ENCODE measurements at regions not wholly inside any gene's neighbourhood (a gene's known extent, or its start where the extent isn't known, plus 50 kb on each side); places are given as distances from the start of the nearest gene placed in this dataset.

DNA sequence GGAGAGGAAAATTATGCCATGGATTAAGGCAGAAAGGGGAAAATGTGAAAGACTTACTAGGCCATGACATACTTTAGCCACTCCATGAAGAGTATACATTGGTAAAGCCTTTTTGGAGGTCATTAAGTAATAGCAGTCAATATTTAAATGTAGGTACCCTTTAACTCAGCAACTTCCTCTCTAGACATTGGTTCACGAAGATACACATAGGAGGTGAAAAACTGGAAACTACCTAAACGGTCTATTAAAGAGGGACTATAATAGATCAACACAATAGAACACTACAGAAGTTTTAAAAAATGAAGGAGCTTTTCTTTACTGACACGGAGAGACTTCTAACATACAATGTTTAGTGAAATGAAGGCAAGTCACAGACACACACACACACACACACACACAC lies 68.2 kb upstream of the BMAL1 start:
- TF ChIP-seq, protein P1, sequence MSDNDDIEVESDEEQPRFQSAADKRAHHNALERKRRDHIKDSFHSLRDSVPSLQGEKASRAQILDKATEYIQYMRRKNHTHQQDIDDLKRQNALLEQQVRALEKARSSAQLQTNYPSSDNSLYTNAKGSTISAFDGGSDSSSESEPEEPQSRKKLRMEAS (IDR thresholded peaks at IDR 0.05; ENCODE audit: low read depth): no peak
- TF ChIP-seq POLR2AphosphoS5 (IDR thresholded peaks at IDR 0.05; ENCODE audit: low read depth, low read length) (no peak), TAF1 (IDR thresholded peaks at IDR 0.05; ENCODE audit: borderline replicate concordance, low read depth, low read length) (no peak), SMC3 (IDR thresholded peaks at IDR 0.05; ENCODE audit: low read depth, low read length) (no peak), SIN3A (IDR thresholded peaks at IDR 0.05; ENCODE audit: borderline replicate concordance, low read depth, low read length) (no peak), GABPA (IDR thresholded peaks at IDR 0.05; ENCODE audit: low read depth) (no peak), CHD2 (IDR thresholded peaks at IDR 0.05; ENCODE audit: low read length, partially characterized antibody) (no peak), TCF12 (IDR thresholded peaks at IDR 0.05) (no peak)
- TF ChIP-seq, protein P2, sequence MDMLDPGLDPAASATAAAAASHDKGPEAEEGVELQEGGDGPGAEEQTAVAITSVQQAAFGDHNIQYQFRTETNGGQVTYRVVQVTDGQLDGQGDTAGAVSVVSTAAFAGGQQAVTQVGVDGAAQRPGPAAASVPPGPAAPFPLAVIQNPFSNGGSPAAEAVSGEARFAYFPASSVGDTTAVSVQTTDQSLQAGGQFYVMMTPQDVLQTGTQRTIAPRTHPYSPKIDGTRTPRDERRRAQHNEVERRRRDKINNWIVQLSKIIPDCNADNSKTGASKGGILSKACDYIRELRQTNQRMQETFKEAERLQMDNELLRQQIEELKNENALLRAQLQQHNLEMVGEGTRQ (IDR thresholded peaks at IDR 0.05; ENCODE audit: borderline replicate concordance, low read depth, low read length): no peak
- TF ChIP-seq, protein P3, sequence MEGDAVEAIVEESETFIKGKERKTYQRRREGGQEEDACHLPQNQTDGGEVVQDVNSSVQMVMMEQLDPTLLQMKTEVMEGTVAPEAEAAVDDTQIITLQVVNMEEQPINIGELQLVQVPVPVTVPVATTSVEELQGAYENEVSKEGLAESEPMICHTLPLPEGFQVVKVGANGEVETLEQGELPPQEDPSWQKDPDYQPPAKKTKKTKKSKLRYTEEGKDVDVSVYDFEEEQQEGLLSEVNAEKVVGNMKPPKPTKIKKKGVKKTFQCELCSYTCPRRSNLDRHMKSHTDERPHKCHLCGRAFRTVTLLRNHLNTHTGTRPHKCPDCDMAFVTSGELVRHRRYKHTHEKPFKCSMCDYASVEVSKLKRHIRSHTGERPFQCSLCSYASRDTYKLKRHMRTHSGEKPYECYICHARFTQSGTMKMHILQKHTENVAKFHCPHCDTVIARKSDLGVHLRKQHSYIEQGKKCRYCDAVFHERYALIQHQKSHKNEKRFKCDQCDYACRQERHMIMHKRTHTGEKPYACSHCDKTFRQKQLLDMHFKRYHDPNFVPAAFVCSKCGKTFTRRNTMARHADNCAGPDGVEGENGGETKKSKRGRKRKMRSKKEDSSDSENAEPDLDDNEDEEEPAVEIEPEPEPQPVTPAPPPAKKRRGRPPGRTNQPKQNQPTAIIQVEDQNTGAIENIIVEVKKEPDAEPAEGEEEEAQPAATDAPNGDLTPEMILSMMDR (IDR thresholded peaks at IDR 0.05): no peak
- TF ChIP-seq, protein P4, sequence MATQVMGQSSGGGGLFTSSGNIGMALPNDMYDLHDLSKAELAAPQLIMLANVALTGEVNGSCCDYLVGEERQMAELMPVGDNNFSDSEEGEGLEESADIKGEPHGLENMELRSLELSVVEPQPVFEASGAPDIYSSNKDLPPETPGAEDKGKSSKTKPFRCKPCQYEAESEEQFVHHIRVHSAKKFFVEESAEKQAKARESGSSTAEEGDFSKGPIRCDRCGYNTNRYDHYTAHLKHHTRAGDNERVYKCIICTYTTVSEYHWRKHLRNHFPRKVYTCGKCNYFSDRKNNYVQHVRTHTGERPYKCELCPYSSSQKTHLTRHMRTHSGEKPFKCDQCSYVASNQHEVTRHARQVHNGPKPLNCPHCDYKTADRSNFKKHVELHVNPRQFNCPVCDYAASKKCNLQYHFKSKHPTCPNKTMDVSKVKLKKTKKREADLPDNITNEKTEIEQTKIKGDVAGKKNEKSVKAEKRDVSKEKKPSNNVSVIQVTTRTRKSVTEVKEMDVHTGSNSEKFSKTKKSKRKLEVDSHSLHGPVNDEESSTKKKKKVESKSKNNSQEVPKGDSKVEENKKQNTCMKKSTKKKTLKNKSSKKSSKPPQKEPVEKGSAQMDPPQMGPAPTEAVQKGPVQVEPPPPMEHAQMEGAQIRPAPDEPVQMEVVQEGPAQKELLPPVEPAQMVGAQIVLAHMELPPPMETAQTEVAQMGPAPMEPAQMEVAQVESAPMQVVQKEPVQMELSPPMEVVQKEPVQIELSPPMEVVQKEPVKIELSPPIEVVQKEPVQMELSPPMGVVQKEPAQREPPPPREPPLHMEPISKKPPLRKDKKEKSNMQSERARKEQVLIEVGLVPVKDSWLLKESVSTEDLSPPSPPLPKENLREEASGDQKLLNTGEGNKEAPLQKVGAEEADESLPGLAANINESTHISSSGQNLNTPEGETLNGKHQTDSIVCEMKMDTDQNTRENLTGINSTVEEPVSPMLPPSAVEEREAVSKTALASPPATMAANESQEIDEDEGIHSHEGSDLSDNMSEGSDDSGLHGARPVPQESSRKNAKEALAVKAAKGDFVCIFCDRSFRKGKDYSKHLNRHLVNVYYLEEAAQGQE (IDR thresholded peaks at IDR 0.05; ENCODE audit: low read depth, low read length): no peak

Measured in SK-N-SH (cell line).